AG04449 (cell line): ENCODE measurements at regions not wholly inside any gene's neighbourhood (a gene's known extent, or its start where the extent isn't known, plus 50 kb on each side); places are given as distances from the start of the nearest gene placed in this dataset.

Experiments used
- CTCF ChIA-PET: fragments of 350-600 bp; formaldehyde crosslinking; extraction: SDS; loops from one replicate; lab custom pipeline; 2021; ENCODE audit warnings: antibody characterized with exemption; lab: Yijun Ruan, JAX
- POLR2A ChIA-PET: fragments of 400-600, 350-600 bp; formaldehyde crosslinking; extraction: SDS; loops from one replicate; lab custom pipeline; 2020; ENCODE audit warnings: antibody characterized with exemption, inconsistent platforms; lab: Yijun Ruan, JAX
- DNase-seq: peaks from one replicate; pipeline ENCODE4 v3.0.0-alpha.2; 2010; ENCODE audit warnings: low read depth, low spot score
- H3K4me3 ChIP-seq: 2 replicates; pipeline ENCODE4 v1.5.1; 2011; ENCODE audit warnings: low read depth, mild to moderate bottlenecking, control low read depth, low read length
- CTCF ChIP-seq: IDR thresholded peaks from one replicate; pipeline ENCODE4 v1.5.1; 2011; ENCODE audit warnings: mild to moderate bottlenecking, moderate library complexity, low read length, control low read depth, inconsistent platforms; ENCODE audit not compliant: insufficient read depth; ENCODE audit errors: missing control alignments

- POLR2A ChIA-PET = no interaction called here
- no peak for TF ChIP-seq CTCF
Measured at GRCh38 chr5:121156565-121156964, 692.5 kb downstream of the PRR16 start.

GRCh38 chr5:121158451-121158850, 693.2 kb upstream of the FTMT start:
- ChIA-PET CTCF (no interaction called here), POLR2A (no interaction called here)
- no peak for TF ChIP-seq CTCF
- no peak overlapping the region for H3K4me3 ChIP-seq
- DNase-seq = no peak

More at GRCh38 chr5:121156565-121156964, 692.5 kb downstream of the PRR16 start:
- DNase-seq = no peak
- CTCF ChIA-PET = no interaction called here
- H3K4me3 ChIP-seq = no peak overlapping the region

GRCh38 chr5:121160591-121160990, 691.1 kb upstream of the FTMT start:
- no peak overlapping the region for H3K4me3 ChIP-seq
- CTCF ChIA-PET = no interaction called here
- POLR2A ChIA-PET = no interaction called here
- no peak for TF ChIP-seq CTCF
- DNase-seq = no peak

GRCh38 chr5:121164632-121165031, 687.0 kb upstream of the FTMT start:
- no peak for DNase-seq
- TF ChIP-seq CTCF = no peak
- ChIA-PET CTCF (no interaction called here), POLR2A (no interaction called here)
- no peak overlapping the region for H3K4me3 ChIP-seq

GRCh38 chr5:121171361-121171760, 680.3 kb upstream of the FTMT start:
- no peak for TF ChIP-seq CTCF
- CTCF ChIA-PET = no interaction called here
- POLR2A ChIA-PET = no interaction called here
- no peak for DNase-seq
- H3K4me3 ChIP-seq = no peak overlapping the region

GRCh38 chr5:121171834-121172233, 679.8 kb upstream of the FTMT start:
- ChIA-PET POLR2A (no interaction called here), CTCF (no interaction called here)
- no peak for DNase-seq
- no peak for TF ChIP-seq CTCF
- no peak overlapping the region for H3K4me3 ChIP-seq

GRCh38 chr5:121174351-121174750, 677.3 kb upstream of the FTMT start:
- CTCF ChIA-PET = no interaction called here
- POLR2A ChIA-PET = no interaction called here
- DNase-seq = no peak
- no peak overlapping the region for H3K4me3 ChIP-seq
- TF ChIP-seq CTCF = no peak
